GM19035 (cell line): ENCODE measurements at regions not wholly inside any gene's neighbourhood (a gene's known extent, or its start where the extent isn't known, plus 50 kb on each side); places are given as distances from the start of the nearest gene placed in this dataset.

ENCODE experiments used
- ATAC-seq: cut with Tn5 transposase; IDR thresholded peaks from one replicate; pipeline ENCODE4 v1.9.1; 2021; ENCODE audit not compliant: unreplicated experiment

DNA sequence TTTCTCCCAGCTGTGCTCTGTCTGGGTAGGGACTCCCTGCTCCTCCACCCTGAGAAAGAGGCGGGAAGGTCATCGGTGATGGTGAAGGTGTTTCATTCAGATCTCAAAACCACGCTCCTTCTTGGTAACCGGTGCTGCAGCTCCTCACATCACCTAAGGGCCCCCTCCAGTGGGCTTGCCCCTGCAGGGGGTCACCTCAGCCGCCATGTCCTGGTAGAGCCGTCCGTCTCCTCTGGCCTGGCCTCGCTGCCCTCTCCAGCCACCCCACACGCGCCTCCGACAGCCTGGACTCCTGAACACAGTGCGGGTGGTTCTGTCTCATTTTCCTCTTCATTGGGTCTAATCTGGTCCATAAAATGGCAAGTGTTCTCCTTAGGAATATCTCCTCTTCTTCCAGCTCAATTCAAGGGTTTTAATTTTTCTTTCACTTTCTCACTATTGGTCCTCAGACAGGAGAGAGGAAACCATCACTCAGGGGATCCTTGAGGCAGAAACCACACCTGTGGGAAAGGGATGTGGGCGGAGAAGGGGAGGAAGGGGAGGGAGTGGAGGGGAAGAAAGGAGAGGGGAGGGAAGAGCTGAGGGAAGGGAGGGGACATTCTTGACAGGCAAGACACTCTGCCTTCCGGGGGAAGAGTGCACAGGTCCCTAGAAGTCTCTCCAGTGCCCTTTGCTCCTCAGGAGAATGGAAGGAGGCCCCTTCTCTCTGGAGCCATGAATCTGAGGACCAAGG, 1338.4 kb downstream of the TBC1D22A start:
- ATAC-seq = no peak

DNA sequence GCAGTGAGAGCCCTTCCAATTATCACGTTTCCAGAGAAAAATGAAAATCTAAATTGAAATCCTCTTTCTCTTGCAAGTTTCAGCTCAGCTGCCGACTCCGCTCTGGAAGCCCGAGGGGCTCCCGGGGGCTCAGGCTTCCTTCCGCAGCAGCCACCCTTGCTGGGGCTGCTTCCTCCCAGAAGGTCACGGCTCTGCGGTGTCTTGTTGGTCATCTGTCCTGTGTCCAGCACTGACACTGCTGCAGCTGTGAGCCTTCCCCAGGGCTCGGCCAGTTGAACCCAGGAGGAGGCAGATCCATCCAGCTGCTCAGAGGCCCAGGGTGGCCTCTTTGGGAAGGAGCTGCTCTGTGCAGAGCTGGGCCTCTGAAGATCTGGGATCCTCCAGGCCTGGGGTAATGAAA, 1337.2 kb downstream of the TBC1D22A start:
- ATAC-seq = no peak

DNA sequence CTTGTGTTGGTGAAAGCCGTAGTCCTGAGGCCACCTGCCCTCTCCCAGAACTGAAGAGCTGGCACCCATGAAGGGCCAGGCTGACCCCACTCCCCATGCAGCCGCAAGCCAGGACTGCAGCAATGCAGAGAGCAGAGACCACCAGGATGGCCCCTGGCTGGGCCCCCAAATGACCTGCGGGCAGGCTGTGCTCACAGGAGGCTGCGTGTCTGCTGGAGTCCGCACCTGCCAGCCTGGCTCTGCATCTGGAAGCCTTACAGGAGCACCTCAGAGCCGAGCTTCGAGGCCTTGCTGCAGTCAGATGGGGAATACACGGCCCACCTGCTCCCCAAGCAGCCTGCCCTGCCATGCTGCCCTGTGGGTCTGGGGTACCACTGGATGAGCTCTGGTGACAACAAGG, 1336.8 kb downstream of the TBC1D22A start:
- no peak for ATAC-seq

DNA sequence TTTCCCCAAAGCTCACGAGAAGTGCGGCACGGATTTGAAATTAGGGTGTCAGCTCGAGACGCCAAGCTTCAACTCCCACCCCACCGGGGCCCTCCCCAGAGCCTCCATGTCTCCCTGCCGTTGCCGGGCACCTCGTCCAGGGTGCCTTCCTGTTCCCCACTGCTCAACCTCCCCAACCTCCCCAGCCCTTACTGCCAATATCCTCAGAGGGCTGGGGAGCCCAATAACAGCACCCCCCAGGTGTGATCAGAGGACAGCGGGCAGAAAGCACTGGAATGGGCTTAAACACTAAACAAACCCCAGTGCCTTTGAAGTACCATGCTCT, 1336.4 kb downstream of the TBC1D22A start:
- ATAC-seq = no peak

DNA sequence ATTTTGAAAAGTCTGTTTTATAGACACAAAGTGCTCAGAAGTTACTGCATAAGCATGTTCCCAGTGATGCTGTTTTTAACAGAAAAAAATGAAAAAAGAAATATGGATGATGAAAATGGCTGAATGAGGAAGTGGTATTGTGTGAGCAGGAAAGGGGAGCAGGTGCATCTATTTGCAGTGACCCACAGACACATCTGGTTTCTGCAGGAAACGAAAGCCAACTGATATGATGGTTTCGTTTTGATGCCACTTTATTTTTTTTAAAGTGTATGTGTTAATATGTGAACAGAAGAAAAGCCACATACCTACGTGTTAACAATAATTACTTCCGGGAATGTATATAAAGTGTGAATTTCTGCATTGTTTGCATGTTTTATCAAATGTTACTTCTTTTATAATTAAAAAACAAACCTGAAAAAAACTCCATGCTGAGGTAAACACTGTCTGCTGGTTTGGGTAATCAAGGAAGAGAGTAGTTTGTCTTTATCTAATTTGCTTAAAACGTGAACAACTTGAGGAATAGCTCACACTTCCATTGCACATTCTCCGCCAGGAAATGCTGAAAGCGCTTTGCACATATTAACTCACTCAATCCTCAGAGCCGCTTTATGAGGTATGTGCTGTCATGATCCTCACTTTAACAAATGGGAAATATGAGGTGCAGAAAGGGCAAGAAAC, 1335.9 kb downstream of the TBC1D22A start:
- peak; percentile 83 for ATAC-seq

DNA sequence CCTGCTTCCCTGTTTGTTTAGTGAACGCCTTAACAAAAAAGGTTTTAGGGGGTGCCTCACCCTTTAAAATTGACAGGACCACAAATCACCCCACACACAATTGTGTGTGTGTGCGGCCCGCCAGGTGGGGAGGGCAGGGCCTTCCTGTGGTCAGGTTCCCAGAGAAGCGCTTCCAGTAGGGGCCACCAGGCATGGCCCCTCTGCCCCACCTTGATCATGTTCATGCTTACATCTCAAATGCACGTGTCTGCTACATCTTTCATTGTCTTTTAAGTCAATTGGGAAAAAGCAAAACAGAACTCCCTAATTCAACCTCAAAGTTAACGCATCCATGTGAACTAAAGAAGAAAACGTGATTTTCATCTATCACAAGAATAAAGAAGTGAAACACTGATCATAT, 1335.3 kb downstream of the TBC1D22A start:
- peak; percentile 18 for ATAC-seq

DNA sequence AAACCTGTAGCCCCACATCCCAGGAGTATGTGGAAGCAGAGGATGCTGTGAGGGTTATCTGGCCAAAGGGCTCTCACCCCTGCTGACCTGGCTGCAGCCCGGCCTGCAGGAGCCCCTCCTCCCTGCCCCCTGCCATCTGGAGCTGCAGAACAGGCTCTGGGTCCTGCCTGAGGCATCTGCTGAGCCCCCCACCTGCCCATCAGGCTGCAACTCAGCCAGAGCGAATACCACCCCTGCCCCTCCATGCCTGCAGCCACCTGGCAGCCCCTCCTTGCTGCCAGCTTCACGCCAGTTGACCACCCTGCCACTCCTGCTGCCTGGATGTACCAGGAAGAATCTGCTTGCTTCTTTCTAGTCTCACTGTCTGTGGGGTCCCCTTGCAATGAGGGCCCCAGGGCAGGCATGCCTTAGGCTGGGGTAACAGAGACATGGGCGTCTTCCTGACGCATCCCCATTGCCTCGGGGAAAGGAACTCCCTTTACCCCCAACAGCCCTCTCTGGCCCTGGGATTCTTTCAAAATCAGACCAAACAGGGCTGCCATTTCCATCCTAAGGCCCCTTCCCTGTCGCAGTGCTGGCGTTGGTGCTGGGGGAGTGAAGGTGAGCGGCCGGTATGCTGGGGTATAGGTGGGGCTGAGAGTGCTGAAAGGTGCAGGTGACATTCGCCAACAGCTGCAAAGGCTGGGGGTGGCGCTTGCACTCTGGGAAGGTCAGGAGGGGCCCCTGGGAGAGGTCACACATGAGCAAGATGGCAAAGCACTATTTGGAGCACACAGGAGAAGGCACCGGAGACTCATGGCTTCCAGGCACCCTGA, 1334.6 kb downstream of the TBC1D22A start:
- ATAC-seq = no peak

DNA sequence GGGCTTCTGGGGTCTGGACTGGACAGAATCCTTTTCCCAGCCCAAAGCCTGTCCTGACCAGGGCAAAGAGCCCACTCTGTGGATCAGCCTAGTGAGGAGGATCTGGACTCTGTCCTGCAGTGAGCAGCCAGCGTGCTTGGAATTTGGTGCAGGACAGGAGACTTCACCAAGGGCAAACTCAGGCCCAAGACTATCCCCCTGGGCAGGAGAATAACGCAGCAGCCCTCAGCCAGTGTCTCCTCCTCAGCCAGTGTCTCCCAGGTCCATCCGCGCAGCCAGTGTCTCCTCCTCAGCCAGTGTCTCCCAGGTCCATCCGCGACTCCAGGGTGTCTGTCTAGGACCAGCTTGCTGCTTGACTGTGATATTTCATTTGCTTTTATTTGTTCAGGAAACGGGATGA, 1334.0 kb downstream of the TBC1D22A start:
- no peak for ATAC-seq

DNA sequence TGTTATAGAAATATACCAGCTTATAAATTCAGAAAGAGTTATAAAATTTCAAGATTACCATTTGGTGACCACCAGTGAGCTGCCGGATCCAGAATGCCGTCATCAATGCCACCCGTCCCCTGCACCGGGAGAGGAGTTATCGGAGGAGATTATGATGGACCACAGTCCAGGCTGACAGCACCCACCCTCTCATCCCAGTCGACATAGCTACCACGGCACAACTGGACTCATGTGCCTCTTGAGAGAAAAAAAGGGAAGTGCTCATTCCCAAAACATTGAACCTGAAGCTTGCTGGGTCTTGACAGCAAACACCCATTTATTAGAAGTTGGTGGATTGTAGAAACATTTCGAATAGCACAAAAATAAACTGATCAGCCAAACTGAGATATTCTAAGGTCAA, 1331.5 kb downstream of the TBC1D22A start:
- no peak for ATAC-seq

DNA sequence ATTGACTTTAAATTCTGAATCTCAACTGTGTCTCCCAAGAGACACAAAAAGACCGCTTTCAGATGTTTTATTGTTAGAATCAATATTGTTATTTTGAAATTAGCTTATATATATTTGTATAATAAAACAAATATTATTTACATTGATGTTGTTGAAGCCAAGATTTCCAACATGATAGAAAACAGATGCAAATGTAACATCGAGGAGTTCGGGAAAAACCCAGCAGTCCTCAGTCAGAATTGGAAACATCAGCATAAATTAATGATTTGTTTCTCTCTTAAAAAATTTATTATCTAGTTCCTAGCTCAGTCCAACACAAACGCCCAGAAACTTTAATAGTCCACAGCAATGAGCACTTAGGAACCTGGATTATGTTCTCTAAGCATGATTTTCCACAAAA, 1330.4 kb downstream of the TBC1D22A start:
- no peak for ATAC-seq

DNA sequence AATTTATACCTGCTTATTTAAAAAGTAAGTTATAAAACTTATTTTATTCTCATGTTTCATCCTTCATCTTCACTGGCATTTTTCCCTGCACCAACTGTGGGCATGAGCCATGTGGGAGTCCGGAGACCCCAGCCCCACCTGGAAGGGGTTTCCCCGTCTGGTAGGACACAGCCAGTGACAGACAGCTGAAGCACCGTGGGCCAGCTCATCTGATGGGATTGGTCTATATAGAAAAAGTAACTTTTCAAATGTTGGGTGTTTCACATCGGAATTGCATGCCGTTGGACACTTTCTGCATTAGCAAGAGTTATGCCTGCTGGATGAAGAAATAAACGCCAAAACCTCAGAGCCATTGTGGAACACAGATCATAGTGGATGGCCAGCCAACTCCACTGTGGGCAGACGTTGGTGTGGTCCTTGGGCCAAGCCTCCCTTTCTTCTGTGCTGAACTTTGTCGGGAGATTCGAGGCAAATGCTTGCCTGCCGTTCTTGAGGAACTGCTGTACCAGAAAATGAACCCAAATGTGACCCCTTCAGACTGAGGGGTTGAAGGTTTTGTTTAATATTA, 1329.3 kb downstream of the TBC1D22A start:
- ATAC-seq = no peak

DNA sequence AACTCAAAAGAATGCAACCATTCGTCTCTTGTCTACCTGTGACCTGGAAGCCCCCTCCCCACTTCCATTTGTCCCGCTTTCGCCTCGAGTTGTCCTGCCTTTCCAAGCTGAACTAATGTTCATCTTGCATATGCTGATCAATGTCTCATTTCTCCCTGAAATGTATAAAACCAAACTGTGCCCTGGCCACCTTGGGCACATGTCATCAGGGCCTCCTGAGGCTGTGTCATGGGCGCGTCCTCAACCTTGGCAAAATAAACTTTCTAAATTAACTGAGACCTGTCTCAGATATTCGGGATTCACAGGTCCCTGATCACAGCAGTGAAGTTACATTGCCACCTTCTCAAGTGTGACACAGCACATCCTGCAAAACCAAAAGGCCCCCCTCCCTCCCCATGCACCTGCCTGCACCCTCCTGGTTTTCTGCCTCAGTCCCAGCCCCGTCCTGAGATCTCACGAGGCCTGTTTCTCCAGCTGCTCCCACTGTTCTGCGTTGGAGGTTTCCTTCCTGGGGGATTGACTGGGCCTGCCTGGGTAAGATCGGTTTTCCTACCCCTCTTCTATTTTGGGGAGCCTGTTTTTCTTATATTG, 1328.7 kb downstream of the TBC1D22A start:
- ATAC-seq = no peak

DNA sequence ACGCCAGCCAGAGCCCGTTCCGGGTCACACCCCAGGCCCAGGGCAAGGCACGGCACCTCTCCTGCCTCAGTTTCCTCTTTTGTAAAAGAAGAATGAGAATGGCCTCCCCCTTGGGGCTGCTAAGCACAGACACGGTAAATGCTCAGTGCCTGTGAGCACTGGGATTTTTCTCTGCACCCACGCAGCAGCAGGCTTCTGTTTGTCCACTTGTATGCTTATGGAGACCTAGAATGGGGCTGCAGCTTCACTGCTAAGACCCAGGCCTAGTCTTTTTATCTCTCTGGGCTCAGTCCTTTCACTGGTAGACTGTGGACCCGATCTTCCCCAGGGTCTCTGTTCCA, 1327.9 kb downstream of the TBC1D22A start:
- no peak for ATAC-seq

DNA sequence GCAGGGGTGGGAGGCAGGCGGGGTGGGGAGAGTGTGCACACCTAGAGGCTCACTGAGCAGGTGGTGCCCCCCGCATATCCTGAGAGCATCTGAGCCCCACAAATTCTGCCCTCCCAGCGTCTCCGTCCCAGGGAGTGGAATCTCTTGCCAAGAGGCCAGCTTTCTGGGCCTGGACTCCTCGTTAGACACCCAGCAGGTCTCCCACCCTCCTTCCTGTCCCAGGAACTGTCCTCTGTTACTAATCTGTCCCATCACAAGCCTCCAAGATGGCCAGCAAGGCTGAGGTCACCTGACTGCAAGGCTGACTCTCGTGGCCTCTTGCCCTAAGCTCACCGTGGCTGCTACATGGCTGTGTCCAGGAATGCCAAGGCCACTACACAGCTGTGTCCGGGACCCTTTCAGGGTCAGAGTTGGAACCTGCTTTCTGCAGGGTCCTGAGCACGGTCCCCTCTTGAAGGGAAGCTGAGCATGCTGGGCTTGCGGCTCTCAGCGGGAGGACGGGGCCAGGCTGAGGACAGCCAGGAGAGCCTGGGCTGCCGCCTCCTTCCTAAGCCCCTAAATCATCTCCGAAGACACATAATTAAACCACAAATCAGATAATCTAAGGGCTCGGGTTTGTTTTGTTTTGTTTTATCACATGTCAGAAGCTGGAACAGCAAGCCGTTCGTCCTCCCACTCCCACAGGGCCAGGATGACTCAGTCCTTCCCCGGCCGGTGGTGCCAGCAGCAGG, 1327.3 kb downstream of the TBC1D22A start:
- no peak for ATAC-seq

DNA sequence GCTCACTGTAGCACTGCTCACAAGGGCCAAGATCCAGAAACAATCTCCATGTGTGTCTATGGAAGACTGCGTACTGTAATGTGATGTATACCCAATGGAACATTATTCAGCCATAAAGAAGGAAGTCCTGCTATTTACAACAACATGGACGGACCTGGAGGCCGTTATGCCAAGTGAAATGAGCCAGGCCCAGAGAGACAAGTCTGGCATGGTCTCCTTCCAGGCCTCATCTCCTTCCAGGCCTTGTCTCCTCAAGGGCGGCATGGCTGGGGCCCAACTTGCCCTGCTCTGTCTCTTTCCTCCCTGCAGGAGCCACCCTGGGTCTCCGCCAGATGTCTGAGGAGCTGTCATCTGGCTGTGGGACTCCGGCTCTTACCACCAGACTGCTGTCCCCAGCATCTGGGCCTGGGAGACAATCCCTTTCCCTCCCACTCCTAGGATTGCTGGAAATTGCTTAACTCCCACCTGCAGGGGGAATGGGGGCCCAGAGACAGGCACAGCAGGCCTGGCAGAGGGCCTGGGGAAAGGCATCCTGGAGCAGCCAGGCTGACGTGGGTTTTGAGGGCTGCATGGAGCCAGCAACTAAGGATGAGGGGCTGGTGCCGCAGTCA, 1326.6 kb downstream of the TBC1D22A start:
- no peak for ATAC-seq

DNA sequence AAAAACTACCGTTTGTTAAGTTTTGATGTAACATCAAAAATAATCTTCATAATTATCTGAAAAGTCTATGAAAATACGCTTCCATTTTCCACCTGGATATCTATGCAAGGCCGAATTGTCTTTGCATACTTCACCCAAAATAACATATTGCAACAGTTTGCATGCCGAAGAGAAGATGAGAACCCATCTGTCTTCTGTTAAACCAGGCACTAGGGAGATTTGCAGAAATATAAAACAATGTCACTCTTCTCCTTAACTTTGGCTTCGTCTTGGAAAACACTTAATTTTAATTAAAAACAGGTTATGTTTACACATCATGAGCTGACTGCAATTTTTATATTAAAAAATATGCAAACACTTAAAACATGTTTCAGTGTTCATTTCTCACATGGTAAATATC, 1325.8 kb downstream of the TBC1D22A start:
- no peak for ATAC-seq

DNA sequence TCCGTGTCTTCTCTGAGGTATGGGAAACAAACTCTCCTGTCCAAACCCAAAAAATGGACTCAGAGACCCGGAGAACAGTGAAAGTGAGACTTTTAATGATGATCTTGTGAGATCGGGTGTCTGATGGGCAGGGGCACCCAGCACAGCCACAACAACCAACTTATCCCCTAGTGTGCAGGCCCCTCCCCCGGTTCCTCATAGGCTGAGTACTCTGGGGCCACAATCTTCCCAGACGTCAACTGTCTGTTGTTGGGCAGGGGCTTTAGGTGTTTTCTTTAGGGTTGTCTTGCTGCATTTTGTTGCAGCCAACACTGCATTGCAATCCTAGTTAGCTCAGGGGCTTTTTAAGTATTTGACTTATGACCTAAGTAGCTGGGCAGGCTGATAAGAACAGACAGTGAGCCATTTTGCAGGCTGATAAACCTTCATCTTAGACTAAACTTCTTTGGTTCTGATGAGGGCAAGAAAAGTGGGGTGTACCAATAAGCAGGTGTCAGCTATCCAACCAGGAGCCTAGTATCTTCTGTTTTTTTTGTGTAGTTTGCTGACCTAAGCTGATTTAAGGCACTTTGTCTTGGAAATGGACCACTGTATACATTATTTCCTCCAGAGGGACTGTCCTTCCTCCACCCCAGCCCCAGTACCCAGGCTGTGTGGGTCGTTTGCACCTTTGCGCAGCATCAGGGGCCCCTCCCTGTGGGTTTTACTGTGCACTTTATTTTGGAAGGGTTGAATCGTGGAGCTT, 1323.6 kb downstream of the TBC1D22A start:
- no peak for ATAC-seq

DNA sequence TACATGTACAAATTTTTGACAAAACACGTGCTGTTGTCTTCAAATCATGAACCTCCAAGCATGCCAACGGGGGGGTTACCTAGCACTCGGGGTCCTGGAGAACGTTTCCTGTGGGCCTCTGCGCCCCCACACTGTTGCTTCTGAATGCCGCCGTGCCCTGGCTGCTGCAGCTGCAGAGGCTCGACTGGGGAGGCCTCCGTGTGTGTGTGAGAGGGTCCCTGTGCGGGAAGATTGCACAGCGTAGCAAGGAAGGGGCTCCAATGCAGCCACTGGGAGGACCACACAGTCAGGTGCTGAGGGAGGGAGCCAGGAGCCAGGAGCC, 1322.2 kb downstream of the TBC1D22A start:
- ATAC-seq = no peak

DNA sequence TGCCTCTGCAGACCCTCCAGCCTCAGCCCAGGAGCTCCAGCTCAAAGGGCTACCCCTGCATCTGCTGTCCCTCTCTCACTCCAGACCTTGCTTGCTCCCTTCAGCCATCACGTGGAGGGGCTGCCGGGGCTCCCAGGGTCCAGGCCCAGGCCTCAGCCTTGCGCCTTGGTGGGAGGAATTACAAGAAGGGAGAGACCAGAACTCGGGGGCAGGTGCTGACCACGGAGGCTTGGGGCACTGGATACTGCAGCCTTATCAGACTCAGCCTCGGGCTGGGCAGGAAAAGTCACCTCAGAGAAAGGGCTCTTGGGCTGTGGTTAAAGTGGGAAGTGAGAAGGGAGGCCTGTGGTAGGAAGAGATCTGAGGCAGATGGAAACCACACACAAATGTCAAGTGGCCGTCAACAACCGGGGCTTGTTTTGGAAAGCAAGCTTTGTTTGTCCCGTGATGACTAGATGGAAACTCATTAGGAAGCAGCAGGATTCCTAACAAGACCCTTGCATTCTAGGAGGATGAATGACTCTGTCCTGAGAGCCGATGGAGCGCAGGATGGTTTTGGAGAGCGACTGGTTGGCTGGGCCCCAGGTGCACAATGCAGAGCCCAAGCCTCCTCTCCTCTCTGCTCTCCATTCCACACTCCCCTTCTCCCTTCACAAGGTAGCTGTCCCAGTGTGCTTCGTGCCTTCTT, 1321.7 kb downstream of the TBC1D22A start:
- ATAC-seq = peak; percentile 55
